H1 (cell line): ENCODE measurements at regions not wholly inside any gene's neighbourhood (a gene's known extent, or its start where the extent isn't known, plus 50 kb on each side); places are given as distances from the start of the nearest gene placed in this dataset.

Experiments used
- CTCF ChIA-PET: fragments of 300-600 bp; sonication (Branson Sonifier 250); formaldehyde crosslinking; loops from one replicate; lab custom pipeline; 2021; ENCODE audit not compliant: partially characterized antibody; lab: Charles Lee
- POLR2A ChIA-PET: fragments of 300-600 bp; sonication (Branson Sonifier 250); formaldehyde crosslinking; loops from one replicate; lab custom pipeline; 2021; ENCODE audit warnings: inconsistent platforms; ENCODE audit not compliant: partially characterized antibody; lab: Charles Lee
- DNase-seq, 2 experiments: peaks; one replicate each; pipeline versions ENCODE4 v3.0.0 to v3.0.0-alpha.2; 2010 to 2022; ENCODE audit warnings: low spot score in 2 of 2, low read depth in 1 of 2, mixed read lengths in 1 of 2
- FAIRE-seq: peaks from 2 replicates; lab custom pipeline; 2011; peaks lifted over from hg19 to GRCh38; lab: Jason Lieb, UNC
- H2AFZ ChIP-seq: 2 replicates; pipeline ENCODE4 v1.8.1; 2012; ENCODE audit warnings: low read length, inconsistent platforms
- H2AK5ac ChIP-seq: 2 replicates; pipeline ENCODE4 v1.6.1; 2013; ENCODE audit warnings: low read depth, low read length
- H2BK120ac ChIP-seq: replicated peaks from 2 replicates; pipeline ENCODE3; 2013; ENCODE audit warnings: low read depth, low read length, inconsistent platforms
- H2BK12ac ChIP-seq: 2 replicates; pipeline ENCODE4 v1.6.1; 2013; ENCODE audit warnings: low read depth, low read length
- H2BK15ac ChIP-seq: 2 replicates; pipeline ENCODE4 v1.6.1; 2013; ENCODE audit warnings: low read length
- H2BK20ac ChIP-seq: 2 replicates; pipeline ENCODE4 v1.6.1; 2013; ENCODE audit warnings: low read length
- H2BK5ac ChIP-seq: 2 replicates; pipeline ENCODE4 v1.6.1; 2013; ENCODE audit warnings: low read depth, low read length
- H3K14ac ChIP-seq: 2 replicates; pipeline ENCODE4 v1.6.1; 2013; ENCODE audit warnings: inconsistent platforms; ENCODE audit not compliant: insufficient read length
- H3K18ac ChIP-seq: 2 replicates; pipeline ENCODE4 v1.6.1; 2013; ENCODE audit warnings: low read length; ENCODE audit errors: extremely low read depth
- H3K23ac ChIP-seq: 2 replicates; pipeline ENCODE4 v1.6.1; 2013; ENCODE audit warnings: inconsistent platforms; ENCODE audit not compliant: insufficient read length
- H3K23me2 ChIP-seq: 2 replicates; pipeline ENCODE4 v1.6.1; 2013; ENCODE audit warnings: low read depth, low read length
- H3K27ac ChIP-seq: 2 replicates; pipeline ENCODE4 v1.6.1; 2011; ENCODE audit warnings: low read depth, low read length, inconsistent platforms
- H3K27me3 ChIP-seq, 4 experiments: replicated peaks in 1 of 4; 1 replicate in 1 of 4; 2 replicates in 3 of 4; pipeline versions ENCODE4 v1.6.1 to v1.8.1; 2011 to 2013; ENCODE audit warnings: low read length in 3 of 4, mild to moderate bottlenecking in 3 of 4, inconsistent platforms in 2 of 4, mixed read lengths in 2 of 4, moderate library complexity in 1 of 4; ENCODE audit not compliant: control insufficient read depth in 3 of 4, insufficient read depth in 3 of 4; ENCODE audit errors: extremely low read depth in 1 of 4
- H3K36me3 ChIP-seq, 4 experiments: 2 replicates each; pipeline versions ENCODE4 v1.6.1 to v1.8.1; 2011 to 2013; ENCODE audit warnings: mild to moderate bottlenecking in 4 of 4, low read length in 3 of 4, moderate library complexity in 2 of 4, control low read depth in 1 of 4, inconsistent platforms in 1 of 4; ENCODE audit not compliant: insufficient read depth in 4 of 4, control insufficient read depth in 2 of 4
- H3K4ac ChIP-seq: replicated peaks from 2 replicates; pipeline ENCODE3; 2013; ENCODE audit warnings: low read length, low read depth, mixed read lengths, inconsistent platforms; ENCODE audit not compliant: insufficient read length
- H3K4me1 ChIP-seq, 4 experiments: replicated peaks in 1 of 4; 1 replicate in 1 of 4; 2 replicates in 3 of 4; pipeline versions ENCODE4 v1.6.1 to v1.8.1; 2011 to 2013; ENCODE audit warnings: low read length in 3 of 4, inconsistent platforms in 2 of 4, mixed read lengths in 1 of 4; ENCODE audit not compliant: insufficient read depth in 4 of 4, control insufficient read depth in 3 of 4
- H3K4me2 ChIP-seq, 2 experiments: 2 replicates each; pipeline versions ENCODE4 v1.6.1 to v1.8.1; 2011 to 2013; ENCODE audit warnings: low read depth in 2 of 2, low read length in 2 of 2, control low read depth in 1 of 2, inconsistent platforms in 1 of 2, mild to moderate bottlenecking in 1 of 2; ENCODE audit not compliant: insufficient read depth in 1 of 2
- H3K4me3 ChIP-seq, 4 experiments: fragments of 200-600, 300-600 bp in 1 of 4; sonication (generic), shearing (Covaris generic), sonication (Bioruptor Twin) in 1 of 4; 2 replicates each; pipeline versions ENCODE4 v1.5.1 to v1.8.1; 2011 to 2016; ENCODE audit warnings: low read length in 4 of 4, low read depth in 3 of 4, control low read depth in 2 of 4, inconsistent platforms in 2 of 4, mild to moderate bottlenecking in 2 of 4, mixed read lengths in 1 of 4, moderate library complexity in 1 of 4; ENCODE audit not compliant: insufficient read depth in 2 of 4; ENCODE audit errors: extremely low read depth in 1 of 4
- H3K56ac ChIP-seq: replicated peaks from 2 replicates; pipeline ENCODE3; 2013; ENCODE audit warnings: low read depth, mild to moderate bottlenecking, mixed read lengths, low read length, inconsistent platforms; ENCODE audit not compliant: insufficient read length
- H3K79me1 ChIP-seq: 2 replicates; pipeline ENCODE4 v1.6.1; 2013; ENCODE audit warnings: low read depth, low read length, control low read depth
- H3K79me2 ChIP-seq, 2 experiments: 2 replicates each; pipeline versions ENCODE4 v1.6.1 to v1.8.1; 2012 to 2013; ENCODE audit warnings: low read length in 2 of 2, mild to moderate bottlenecking in 2 of 2, inconsistent platforms in 1 of 2; ENCODE audit not compliant: insufficient read depth in 2 of 2, control insufficient read depth in 1 of 2
- H3K9ac ChIP-seq, 4 experiments: replicated peaks in 1 of 4; 1 replicate in 1 of 4; 2 replicates in 3 of 4; pipeline versions ENCODE4 v1.6.1 to v1.8.1; 2011 to 2013; ENCODE audit warnings: low read depth in 3 of 4, low read length in 3 of 4, control low read depth in 2 of 4, mild to moderate bottlenecking in 2 of 4, moderate library complexity in 2 of 4, inconsistent platforms in 1 of 4; ENCODE audit errors: extremely low read depth in 1 of 4
- H3K9me3 ChIP-seq, 2 experiments: 2 replicates each; pipeline versions ENCODE4 v1.6.1 to v1.8.1; 2012 to 2013; ENCODE audit warnings: mild to moderate bottlenecking in 2 of 2, moderate library complexity in 2 of 2, control low read depth in 1 of 2, inconsistent platforms in 1 of 2, low read depth in 1 of 2, low read length in 1 of 2, mixed read lengths in 1 of 2; ENCODE audit not compliant: insufficient read depth in 2 of 2
- H4K20me1 ChIP-seq, 2 experiments: replicated peaks in 1 of 2; 2 replicates each; pipeline versions ENCODE3 to v1.8.1; 2011 to 2013; ENCODE audit warnings: inconsistent platforms in 2 of 2, low read length in 2 of 2, mild to moderate bottlenecking in 1 of 2; ENCODE audit not compliant: insufficient read depth in 2 of 2, control insufficient read depth in 1 of 2
- H4K5ac ChIP-seq: 2 replicates; pipeline ENCODE4 v1.6.1; 2013; ENCODE audit warnings: low read length, low read depth, mixed read lengths, inconsistent platforms; ENCODE audit not compliant: insufficient read length
- H4K8ac ChIP-seq: 2 replicates; pipeline ENCODE4 v1.8.0; 2013; ENCODE audit warnings: mild to moderate bottlenecking, moderate library complexity, low read length, inconsistent platforms; ENCODE audit not compliant: insufficient read depth; ENCODE audit errors: extremely low read depth
- H4K91ac ChIP-seq: replicated peaks from 2 replicates; pipeline ENCODE3; 2013; ENCODE audit warnings: low read length, mixed read lengths, inconsistent platforms; ENCODE audit not compliant: insufficient read length
- EGR1 ChIP-seq: IDR thresholded peaks from 2 replicates; pipeline ENCODE4 v1.6.1; 2011; ENCODE audit warnings: low read depth, low read length, borderline replicate concordance
- EZH2 ChIP-seq: fragments of 200-600 bp; sonication (generic); IDR thresholded peaks from 2 replicates; pipeline ENCODE4 v1.7.1; 2012; ENCODE audit warnings: low read depth, mild to moderate bottlenecking, moderate library complexity, low read length, inconsistent platforms; ENCODE audit not compliant: severe bottlenecking
- KDM1A ChIP-seq: fragments of 200-600, 300-600 bp; sonication (generic); IDR thresholded peaks from 2 replicates; pipeline ENCODE4 v1.7.1; 2016; ENCODE audit warnings: mild to moderate bottlenecking, low read length, borderline replicate concordance
- MAFK ChIP-seq: IDR thresholded peaks from 2 replicates; pipeline ENCODE4 v1.6.1; 2012; ENCODE audit warnings: low read depth, mild to moderate bottlenecking, improper control_type of control experiment, low read length
- NANOG ChIP-seq: IDR thresholded peaks from 2 replicates; pipeline ENCODE4 v1.6.1; 2011; ENCODE audit warnings: low read length, low read depth, mild to moderate bottlenecking, inconsistent platforms; ENCODE audit not compliant: insufficient read depth, poor library complexity, severe bottlenecking
- SIRT6 ChIP-seq: IDR thresholded peaks from one replicate; pipeline ENCODE4 v1.7.1; 2012; ENCODE audit warnings: low read length, inconsistent platforms
- SRF ChIP-seq: IDR thresholded peaks from 2 replicates; pipeline ENCODE4 v1.6.1; 2011; ENCODE audit warnings: mild to moderate bottlenecking, low read depth, low read length, moderate library complexity
- WGBS, 2 experiments: shearing (Covaris generic) in 1 of 2; methylation state at CpG; one replicate each; pipeline versions ENCODE4 v1.1.6 to v1.1.7; 2013 to 2015; ENCODE audit warnings: low lambda C conversion rate in 2 of 2, mixed read lengths in 2 of 2, inconsistent platforms in 1 of 2, low coverage in 1 of 2, missing lambda C conversion rate in 1 of 2; ENCODE audit not compliant: insufficient replicate concordance in 2 of 2, insufficient coverage in 1 of 2, insufficient read length in 1 of 2; ENCODE audit errors: extremely low coverage in 1 of 2, missing lambda C conversion rate in 1 of 2; 5-methylcytosine and 5-hydroxymethylcytosine counted together
- TF ChIP-seq, protein P1 (sequence below): IDR thresholded peaks from 2 replicates; pipeline ENCODE4 v1.6.1; 2012; ENCODE audit warnings: low read length, inconsistent platforms

DNA sequence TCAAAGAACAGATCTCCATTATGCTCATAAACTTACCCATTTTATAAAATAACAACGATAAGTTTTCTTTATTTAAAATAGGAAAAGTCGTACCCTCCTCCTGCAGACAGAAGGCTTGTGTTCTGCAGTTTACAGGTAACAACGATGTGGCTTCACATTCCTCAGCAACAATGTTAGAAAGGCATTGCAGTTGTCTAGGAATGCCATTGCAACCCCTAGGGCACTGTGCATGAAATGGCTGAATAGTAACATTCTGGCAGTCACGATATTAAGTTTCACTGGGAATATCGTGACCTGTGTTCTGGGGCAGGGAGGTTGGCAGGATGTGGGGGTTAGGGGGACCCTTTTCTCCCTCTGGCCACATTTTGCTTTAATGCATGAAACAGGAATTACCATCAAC, 331.9 kb downstream of the DEPDC1B start:
- no peak for DNase-seq
- no peaks in the 10 kb centered on the region for H3K23me2 ChIP-seq
- no peak overlapping the region for H3K56ac ChIP-seq
- H3K4me2 ChIP-seq, result no peak overlapping the region
- TF ChIP-seq MAFK, result no peak
- no peak for TF ChIP-seq SIRT6
- no peak for TF ChIP-seq EGR1
- TF ChIP-seq, protein P1, sequence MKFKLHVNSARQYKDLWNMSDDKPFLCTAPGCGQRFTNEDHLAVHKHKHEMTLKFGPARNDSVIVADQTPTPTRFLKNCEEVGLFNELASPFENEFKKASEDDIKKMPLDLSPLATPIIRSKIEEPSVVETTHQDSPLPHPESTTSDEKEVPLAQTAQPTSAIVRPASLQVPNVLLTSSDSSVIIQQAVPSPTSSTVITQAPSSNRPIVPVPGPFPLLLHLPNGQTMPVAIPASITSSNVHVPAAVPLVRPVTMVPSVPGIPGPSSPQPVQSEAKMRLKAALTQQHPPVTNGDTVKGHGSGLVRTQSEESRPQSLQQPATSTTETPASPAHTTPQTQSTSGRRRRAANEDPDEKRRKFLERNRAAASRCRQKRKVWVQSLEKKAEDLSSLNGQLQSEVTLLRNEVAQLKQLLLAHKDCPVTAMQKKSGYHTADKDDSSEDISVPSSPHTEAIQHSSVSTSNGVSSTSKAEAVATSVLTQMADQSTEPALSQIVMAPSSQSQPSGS, result no peak
- no peak for TF ChIP-seq KDM1A
- no peak for TF ChIP-seq SRF
- no peak for TF ChIP-seq NANOG
- no peak for TF ChIP-seq EZH2
- H2AFZ ChIP-seq, result no peak overlapping the region
- H4K91ac ChIP-seq, result no peak overlapping the region
- H4K8ac ChIP-seq, result no peak overlapping the region
- no peak overlapping the region for H2BK5ac ChIP-seq
- H3K27ac ChIP-seq, result no peak overlapping the region
- WGBS, 2 experiments, result 92% methylated on average over 5 of the region's 5 CpGs; no CpG with 5 or more reads in 1 of the 2 experiments
- H2AK5ac ChIP-seq, result no peak overlapping the region
- no peak overlapping the region for H3K23ac ChIP-seq
- no peaks in the 10 kb centered on the region for H4K20me1 ChIP-seq
- no peak overlapping the region for H2BK20ac ChIP-seq
- no peaks in the 10 kb centered on the region for H3K4me1 ChIP-seq
- no peak overlapping the region for H4K5ac ChIP-seq
- H3K4ac ChIP-seq, result no peak overlapping the region
- no peak overlapping the region for H3K14ac ChIP-seq
- H3K9ac ChIP-seq, result no peak overlapping the region
- ChIA-PET CTCF (no interaction called here), POLR2A (no interaction called here)
- no peak overlapping the region for H3K18ac ChIP-seq
- no peak overlapping the region for H2BK120ac ChIP-seq
- H3K79me1 ChIP-seq, result no peaks in the 10 kb centered on the region
- H3K79me2 ChIP-seq, result no peaks in the 10 kb centered on the region
- no peaks in the 10 kb centered on the region for H3K9me3 ChIP-seq
- H2BK12ac ChIP-seq, result no peak overlapping the region
- FAIRE-seq, result no peak
- H2BK15ac ChIP-seq, result no peak overlapping the region
- no peaks in the 10 kb centered on the region for H3K36me3 ChIP-seq
- H3K4me3 ChIP-seq, result no peak overlapping the region
- no peaks in the 10 kb centered on the region for H3K27me3 ChIP-seq
